Posterior vena cava (tissue), 2 donors: ENCODE measurements at regions not wholly inside any gene's neighbourhood (a gene's known extent, or its start where the extent isn't known, plus 50 kb on each side); places are given as distances from the start of the nearest gene placed in this dataset.
"Not testable (repeated sequence)": the region's sequence is repeated elsewhere in the genome, so short reads cannot be mapped to it uniquely, and the experiment has no call there.

Source experiments
- DNase-seq: peaks from one replicate; pipeline ENCODE4 v3.0.0-alpha.2; 2020; ENCODE audit warnings: low spot score
- intact Hi-C, 2 donors: fragments of 100-400 bp; cut with DNase I; formaldehyde crosslinking; loops; one replicate each; pipeline versions ENCODE4 v1.14.1 to v1.14.2; 2022 to 2023
- donor health status: DM: yes; HTN: yes; CAD: no.
- donor health status: DM: yes; HTN: yes; CAD: no.

DNA sequence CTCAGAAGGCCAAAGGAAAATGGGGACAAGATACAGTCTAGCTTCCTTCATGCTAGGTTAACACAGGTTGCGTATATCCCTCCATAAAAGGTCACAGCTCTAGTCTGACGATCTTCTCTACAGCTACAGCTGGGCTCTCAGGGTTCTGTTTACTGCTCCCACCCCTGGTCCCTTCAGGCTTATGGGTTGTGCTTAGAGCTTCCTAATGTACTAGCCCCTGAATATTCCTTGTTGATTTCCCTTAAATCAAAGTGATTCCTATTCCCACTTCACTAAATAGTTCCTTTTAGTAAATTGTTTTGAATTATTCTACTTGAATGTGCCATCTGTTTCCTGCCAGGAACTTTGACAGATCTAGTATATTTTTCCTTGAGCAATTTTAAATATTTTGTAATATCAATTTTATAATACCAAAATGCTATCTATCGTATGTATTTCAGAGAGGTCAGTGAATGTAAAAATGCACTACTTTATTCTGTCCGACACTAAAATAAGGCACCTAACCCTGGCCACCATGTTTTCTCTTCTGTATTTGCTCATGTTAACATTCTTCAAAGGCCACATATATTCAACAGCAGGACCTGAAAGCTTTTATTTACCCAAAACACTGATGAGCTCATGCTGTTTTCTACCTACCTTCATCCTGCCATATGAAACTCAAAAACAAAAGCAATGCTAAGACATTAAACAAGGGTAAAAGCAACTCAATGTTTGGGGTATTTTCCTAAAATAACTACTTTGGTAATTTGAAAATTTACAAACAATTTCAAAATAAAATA lies 92.8 kb upstream of the TGFBR2 start:
- DNase-seq = no peak
- intact Hi-C loops = loop anchor here (10.0 kb wide), 3 partner anchors 69 to 171 kb away; partner anchors contain the start of gene TGFBR2 (in 1 of the 2)

DNA sequence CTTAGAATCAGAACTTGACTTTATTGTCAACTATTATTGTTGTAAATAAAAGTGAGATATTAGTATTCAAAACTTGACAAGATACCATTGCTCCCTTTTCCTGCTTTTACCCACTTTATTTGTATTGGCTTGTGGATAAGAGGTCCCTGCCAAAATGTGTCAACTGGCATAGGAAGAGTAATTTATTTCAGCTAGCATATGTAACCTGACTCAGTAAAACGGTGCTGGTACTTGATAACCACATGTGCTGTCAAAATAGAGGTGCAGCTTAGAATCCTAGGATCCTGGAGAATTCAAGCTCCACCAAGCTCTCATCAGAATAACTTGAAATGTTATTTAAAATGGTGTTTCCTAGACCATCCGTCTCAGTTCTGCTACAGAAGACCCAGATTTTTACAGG lies 90.2 kb upstream of the TGFBR2 start:
- intact Hi-C loops = loop anchor here (10.0 kb wide), 3 partner anchors 71 to 169 kb away; partner anchors contain the start of gene TGFBR2 (in 1 of the 2)
- DNase-seq = no peak

DNA sequence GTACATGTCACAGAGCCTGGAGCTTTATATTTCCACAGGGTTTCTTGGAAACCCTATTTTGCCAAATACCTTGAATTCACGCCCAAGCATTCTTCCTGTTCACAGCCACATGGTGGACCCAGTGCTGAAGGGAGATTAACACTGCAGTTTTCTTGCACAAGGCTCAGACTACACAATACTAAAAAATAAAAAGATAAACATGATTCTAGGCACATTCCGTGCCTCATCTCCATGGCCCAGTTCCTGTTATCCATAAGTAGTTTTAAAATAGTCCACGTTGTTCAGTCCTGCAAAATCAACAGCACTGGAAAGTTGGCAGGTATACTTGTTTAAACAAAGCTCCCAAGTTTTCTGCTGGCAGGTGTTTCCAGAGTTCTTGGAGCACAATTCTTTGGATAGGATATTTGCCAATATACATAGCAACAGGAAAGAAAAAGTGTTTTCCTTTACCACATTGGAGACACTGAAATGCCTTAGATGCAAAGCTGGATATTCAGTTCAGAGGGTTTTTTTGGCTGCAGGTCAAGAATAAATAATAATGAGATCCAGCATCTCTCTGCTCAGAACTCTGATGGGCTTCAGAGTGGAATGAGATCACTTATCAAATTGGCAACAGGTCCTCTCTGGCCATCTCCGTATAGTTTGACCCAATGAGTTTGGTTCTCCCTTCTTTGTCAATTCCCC lies 88.1 kb upstream of the TGFBR2 start:
- intact Hi-C loops = loop anchor here (10.0 kb wide), 3 partner anchors 74 to 166 kb away; partner anchors contain the start of gene TGFBR2 (in 1 of the 2)
- no peak for DNase-seq

DNA sequence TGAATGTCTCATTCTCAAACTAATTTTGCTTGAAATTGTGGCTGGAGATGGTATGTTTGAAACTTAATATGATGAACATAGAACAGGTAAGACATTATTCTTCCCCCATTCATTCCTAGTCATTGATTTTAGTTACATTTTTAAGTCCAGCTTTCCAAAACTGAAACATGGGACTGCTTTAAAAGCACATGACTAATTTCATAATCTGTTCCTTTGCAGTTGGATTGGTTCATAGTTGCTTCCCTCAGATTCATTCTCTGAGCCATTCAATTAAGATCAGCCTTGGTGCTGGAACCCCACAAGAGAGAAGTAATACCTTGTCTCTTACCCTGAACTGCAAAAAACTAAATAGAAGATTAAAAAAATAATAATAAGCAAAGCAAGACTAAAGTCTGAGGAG lies 87.5 kb upstream of the TGFBR2 start:
- intact Hi-C loops = loop anchor here (10.0 kb wide), 3 partner anchors 74 to 166 kb away; partner anchors contain the start of gene TGFBR2 (in 1 of the 2)
- DNase-seq = no peak

DNA sequence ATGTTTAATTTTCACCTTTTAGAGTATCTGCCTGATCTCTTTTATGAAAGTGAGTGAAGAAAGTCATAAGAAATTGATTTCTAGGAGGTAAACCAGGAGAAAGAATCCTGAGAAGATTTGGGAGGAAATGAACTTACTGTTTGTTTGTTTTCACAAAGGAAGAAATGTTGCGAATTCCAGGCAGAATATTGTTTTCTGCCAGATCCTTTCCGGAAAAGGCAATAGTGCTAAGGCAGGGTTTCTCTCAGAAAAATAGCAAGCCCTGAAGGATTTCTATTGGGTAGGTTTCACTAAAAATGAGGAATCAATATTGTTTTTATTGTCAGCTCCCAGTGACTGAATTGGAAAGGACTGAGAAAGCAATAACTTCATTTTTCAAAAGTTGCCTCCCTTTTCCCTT lies 85.7 kb upstream of the TGFBR2 start:
- DNase-seq = no peak
- intact Hi-C loops = no loop called here

DNA sequence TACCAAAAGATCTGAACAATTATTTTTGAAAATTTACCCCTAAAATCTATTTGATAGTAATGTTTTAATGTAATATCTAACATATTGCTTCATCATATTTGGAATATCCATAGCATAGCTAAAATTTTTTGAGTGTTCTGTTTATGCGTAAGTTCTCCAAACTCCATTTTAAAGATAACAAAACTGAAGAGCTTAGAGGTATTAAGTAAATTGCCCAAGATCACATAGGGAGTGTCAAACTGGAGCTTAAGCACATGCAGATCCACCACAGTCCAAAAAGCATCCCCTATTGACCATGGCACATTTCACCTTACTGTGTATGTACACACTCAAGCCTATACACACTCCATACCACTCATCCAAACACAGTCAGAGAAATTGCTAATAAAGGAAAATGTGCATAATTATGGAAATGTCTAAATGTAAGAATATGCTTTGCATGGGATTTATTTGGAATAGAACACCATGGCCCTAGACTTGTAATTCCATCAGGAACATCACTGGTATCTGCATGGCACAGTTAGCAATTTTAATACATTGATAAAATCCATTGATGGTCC lies 85.2 kb upstream of the TGFBR2 start:
- no peak for DNase-seq
- intact Hi-C loops = no loop called here

DNA sequence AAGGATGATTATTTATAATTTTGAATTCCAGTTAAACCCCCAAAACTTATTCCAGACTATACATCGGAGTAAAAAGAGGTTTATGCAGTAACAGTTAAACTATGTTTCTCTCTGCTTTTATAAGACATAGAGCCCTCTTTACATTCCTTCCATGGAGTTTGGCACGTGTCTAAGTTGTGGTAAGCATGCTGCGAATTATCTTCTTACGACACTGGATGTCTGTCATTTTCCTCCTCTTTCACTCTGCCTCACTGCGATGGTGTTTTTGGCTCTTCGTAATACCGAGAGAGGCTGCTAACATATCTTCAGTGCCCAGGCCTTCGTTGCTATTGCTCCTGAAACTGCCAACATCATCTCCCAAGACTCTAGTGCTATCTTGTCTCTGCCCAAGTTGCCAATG lies 83.9 kb upstream of the TGFBR2 start:
- no peak for DNase-seq
- intact Hi-C loops = no loop called here

DNA sequence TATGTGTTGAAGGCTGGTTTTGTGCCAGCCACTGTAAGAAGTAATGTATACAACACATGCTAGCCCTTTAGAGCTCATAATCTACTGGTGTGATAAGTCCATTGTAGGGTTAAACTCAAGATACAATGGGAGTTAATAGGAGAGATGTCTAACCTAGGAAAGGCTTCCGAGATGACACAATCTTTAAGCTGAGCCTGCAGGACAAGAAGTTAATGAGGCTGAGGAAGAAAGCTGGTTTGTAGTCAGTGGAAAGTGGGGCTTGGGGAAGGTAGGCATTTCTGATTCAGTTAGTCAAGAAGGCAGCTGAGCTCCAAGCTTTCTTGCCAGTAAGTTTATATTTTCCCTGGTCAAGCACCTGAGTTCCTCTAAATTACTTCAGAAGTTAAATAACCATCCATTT lies 83.0 kb upstream of the TGFBR2 start:
- no peak for DNase-seq
- intact Hi-C loops = no loop called here

DNA sequence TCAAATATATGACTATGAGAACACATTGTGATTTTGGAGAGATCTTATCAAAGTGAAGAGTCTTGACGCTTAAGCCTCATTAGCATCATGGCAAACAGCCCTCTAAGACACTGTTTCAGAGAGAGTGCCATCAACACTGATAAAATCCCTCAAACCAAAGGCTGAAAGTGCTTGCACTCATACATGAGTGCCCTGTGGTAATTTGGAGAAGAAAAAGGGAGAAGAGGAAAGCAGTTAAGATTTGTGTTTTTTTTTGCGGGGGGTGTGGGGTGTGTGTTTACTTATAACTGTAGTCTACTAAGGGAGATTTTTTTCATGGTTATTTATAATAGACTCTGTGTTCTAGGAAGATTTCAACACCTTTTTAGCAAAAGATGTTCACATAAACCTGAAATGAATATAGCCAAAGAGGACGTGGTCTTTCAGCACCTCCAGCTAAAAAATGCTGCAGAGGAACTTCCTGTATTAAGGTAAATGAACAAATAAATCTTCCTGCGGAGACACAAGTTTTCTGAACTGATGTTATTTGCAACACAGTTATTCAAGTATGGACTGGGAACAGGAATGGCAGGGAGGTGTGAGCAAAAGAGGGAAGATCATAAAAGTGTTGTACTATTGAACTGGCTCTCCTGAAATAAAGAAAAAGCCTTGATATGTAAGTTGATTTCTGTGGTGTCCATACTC lies 81.9 kb upstream of the TGFBR2 start:
- intact Hi-C loops = no loop called here
- no peak for DNase-seq

DNA sequence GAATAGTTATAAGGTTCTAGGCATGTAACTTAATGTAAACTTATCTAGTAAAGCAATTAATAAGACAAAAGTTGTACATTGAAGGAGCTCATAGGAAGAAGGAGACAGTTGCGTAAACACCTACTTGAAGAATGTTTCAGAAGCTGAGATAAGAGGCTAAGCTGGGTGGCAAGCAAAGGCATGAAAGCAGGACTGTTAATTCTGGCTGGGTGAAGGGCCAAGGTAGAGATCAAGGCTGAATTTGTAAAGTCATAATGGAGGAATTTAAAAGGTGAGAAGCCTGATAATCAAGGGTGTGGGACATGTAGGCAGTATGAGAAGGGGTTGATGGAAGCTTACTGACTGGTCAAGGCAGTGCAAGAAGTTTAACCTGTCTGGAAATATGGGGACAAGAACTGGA lies 80.4 kb upstream of the TGFBR2 start:
- intact Hi-C loops = no loop called here
- no peak for DNase-seq

DNA sequence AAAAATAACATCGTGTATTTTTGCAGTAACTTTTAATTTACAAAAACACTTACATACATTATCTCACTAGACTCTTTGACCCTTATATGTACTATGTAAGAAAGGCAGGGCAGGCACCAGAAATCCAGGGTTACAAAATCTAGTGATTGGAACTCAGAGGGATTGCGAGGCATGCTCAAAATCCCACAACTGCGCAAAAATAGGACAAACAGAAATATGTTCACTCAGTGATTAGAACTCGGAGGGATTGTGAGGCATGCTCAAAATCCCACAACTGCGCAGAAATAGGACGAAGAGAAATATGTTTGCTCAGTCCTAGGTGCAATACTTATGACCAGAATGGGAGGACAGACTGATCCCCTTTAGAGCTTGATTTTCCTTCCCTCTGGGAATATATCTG lies 79.2 kb upstream of the TGFBR2 start:
- no peak for DNase-seq
- intact Hi-C loops = no loop called here

DNA sequence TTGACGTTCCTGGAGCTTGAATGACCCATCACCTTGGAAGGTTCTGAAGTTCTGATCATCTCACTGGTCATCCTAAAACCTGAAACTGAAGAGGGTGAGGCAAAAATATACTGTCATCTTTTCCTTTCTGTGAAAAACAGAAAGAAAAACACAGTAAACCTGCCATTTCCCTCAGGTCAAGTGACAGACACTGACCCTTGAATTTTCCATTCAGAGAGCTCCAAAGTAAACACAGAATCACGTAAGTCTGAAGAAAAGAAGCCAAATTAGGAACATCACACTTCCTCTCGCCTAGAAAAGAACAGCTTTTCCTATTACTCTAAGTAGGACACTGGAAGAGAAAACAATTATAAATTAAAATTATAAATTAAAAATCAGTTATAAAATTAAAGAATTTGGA lies 78.7 kb upstream of the TGFBR2 start:
- DNase-seq = no peak
- intact Hi-C loops = no loop called here

DNA sequence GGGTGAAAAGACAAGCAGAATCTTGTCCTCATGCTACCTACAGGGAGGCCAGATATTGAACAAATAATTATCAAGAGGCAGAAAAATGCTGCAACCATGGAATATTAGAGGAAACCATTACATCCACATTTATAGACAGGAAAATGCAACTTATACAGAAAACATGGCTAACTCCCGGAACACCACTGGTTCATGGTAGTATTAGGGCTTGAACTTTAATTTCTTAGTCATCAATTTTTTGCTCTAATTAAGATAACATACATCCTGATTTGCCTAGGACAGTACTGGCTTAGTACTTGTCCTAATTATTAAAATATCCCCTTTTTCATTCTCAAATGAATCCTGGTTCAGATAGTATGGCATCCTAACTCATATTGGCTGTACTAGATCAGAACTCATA lies 76.3 kb upstream of the TGFBR2 start:
- no peak for DNase-seq
- intact Hi-C loops = no loop called here

DNA sequence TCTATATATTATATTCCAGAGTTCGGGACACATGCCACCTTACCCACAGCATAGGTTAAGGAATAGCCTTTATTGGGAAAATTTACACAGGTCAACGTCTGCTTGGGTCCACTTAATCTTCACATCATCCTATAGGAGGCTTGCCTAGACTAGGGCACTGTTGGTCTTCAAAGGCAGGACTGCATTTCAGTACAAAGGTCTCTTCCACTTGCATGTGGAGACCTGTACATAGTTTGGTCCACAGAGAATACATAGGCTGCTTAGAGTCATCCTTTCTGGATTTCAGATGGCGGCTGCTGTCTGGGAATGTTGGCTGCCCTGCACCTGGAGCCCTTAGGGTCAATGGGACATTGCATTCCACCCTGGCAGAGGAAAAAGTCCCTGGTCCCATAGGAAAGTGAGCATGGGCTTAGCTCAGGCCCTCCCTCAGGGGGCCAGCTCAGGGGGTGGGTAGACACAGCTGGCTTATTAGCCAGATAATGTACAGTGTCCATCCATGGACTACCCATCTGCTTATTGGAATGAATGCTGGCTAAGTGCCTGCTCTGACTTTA lies 75.3 kb upstream of the TGFBR2 start:
- no peak for DNase-seq
- intact Hi-C loops = no loop called here

DNA sequence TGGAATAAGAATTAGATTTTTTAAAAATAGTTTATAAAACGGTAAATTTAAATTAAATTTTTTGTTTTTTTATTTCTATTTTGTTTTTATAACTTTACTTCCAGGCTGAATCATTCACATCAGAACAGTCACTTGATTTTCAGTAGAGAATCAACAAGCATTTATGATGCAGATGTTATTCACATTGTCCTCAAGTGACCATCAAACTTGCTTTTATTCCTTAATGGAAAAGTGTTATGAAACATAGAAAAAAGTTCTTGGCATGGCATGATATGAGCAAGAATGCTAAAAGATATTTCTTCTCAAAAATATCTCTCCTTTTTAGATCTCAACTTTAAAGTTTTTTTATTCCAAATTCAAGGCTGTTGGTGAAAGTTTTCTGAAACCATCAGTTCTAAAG lies 70.9 kb upstream of the TGFBR2 start:
- intact Hi-C loops = no loop called here
- DNase-seq = no peak

DNA sequence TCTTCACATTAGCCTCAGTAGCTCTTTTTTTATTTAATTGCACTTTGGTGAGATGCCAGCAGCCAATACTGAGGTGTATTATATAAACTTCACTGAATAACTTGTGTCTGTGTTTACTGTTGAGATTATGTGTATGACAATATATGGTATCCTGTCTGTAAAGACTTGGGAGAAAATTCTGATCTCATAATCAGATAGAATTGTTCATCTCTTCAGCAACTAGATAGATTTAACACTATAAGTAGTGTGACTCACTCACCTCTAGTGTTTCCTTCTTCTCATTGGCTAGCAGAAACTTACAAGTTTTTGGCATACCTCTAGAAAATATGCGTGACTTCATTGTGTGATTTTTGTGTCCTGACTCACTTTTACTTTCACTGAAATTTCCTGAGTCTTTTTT lies 67.6 kb upstream of the TGFBR2 start:
- intact Hi-C loops = no loop called here
- DNase-seq = no peak

DNA sequence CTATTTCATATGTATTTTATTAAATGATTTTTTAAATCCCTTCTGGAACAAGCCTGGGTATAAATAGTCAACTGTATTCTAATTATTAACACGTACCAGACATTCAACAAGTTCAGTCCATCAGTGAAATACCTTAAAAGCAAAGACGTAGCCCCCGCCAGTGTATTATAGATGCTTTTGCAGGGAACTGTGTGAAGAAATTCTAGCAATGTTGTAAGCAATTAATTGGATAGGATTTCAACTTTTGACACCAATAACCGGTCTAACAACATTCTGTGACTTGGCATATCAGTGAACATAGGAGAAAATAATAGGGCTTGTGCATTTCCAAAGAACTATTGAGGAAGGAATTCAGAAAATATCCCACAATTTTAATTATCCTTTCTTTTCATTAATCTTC lies 67.2 kb upstream of the TGFBR2 start:
- intact Hi-C loops = no loop called here
- DNase-seq = no peak

DNA sequence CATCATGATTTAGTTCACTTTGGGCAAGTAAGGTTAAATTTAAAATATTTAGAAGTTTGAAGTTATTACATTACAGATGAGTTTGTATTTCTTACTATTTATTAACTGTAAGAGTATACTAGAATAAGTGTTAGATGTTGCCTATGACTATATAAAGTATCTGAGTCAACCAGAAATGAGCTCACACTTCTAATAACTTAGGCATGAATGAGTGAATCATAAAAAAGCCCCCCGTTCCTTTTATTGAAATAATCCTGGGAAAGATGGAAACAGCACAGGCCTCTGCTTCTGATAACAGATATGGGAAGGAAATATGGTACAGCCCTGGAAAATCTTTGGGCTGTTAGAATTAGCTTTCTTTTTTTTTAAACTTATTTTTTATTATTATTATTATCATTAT lies 66.6 kb upstream of the TGFBR2 start:
- intact Hi-C loops = no loop called here
- no peak for DNase-seq

DNA sequence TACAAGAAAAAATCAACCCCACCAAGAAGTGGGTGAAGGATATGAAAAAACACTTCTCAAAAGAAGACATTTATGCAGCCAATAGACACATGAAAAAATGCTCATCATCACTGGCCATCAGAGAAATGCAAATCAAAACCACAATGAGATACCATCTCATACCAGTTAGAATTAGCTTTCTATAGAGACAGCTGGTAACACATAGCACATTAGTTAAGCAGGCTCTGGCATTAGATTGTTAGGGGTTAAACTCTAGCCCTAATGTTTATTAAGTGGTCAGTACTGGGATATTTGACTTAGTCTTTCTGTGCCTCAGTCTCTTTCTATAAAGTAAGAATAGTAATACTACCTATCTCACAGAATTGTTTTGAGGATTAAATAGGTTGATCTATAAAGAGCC lies 65.2 kb upstream of the TGFBR2 start:
- intact Hi-C loops, DNase-seq: not testable (repeated sequence)

DNA sequence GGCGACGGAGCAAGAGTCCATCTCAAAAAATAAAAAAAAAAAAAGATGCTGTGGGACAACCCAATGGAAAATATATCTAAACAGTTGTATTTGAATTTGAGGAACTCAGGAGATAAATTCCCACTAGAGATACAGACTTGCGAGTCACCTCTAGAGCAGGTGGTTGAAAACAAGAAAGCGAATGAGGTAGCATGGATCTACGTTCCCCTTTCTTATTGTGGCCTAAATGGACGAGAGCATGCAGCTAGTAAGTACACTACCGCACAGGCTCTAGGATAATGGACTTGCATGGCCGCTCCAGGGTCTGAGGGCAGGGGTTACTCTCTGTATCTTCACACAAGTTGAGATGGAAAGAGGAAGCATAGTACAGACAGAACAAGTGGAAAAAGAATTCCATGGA lies 63.5 kb upstream of the TGFBR2 start:
- intact Hi-C loops = no loop called here
- DNase-seq = no peak
